NB4 (cell line): ENCODE measurements at regions not wholly inside any gene's neighbourhood (a gene's known extent, or its start where the extent isn't known, plus 50 kb on each side); places are given as distances from the start of the nearest gene placed in this dataset.

Experiments
- CTCF ChIP-seq: IDR thresholded peaks from one replicate; pipeline ENCODE4 v1.5.1; 2012; ENCODE audit warnings: low read depth, low read length
- MAX ChIP-seq: IDR thresholded peaks from 2 replicates; pipeline ENCODE4 v1.6.1; 2011; ENCODE audit warnings: low read depth, low read length
- POLR2A ChIP-seq: IDR thresholded peaks from 2 replicates; pipeline ENCODE4 v1.6.1; 2011; ENCODE audit warnings: mild to moderate bottlenecking; ENCODE audit not compliant: insufficient read length; ENCODE audit errors: extremely low read depth

GRCh38 chr7:148524479-148525224 is 65.9 kb upstream of the C7orf33 start:
- TF ChIP-seq CTCF (no peak), POLR2A (no peak), MAX (no peak)
